G401.6 (cell line): ENCODE measurements at regions not wholly inside any gene's neighbourhood (a gene's known extent, or its start where the extent isn't known, plus 50 kb on each side); places are given as distances from the start of the nearest gene placed in this dataset.

Experiments
- FAIRE-seq: peaks from 2 replicates; lab custom pipeline; 2012; peaks lifted over from hg19 to GRCh38; lab: Jason Lieb, UNC

DNA sequence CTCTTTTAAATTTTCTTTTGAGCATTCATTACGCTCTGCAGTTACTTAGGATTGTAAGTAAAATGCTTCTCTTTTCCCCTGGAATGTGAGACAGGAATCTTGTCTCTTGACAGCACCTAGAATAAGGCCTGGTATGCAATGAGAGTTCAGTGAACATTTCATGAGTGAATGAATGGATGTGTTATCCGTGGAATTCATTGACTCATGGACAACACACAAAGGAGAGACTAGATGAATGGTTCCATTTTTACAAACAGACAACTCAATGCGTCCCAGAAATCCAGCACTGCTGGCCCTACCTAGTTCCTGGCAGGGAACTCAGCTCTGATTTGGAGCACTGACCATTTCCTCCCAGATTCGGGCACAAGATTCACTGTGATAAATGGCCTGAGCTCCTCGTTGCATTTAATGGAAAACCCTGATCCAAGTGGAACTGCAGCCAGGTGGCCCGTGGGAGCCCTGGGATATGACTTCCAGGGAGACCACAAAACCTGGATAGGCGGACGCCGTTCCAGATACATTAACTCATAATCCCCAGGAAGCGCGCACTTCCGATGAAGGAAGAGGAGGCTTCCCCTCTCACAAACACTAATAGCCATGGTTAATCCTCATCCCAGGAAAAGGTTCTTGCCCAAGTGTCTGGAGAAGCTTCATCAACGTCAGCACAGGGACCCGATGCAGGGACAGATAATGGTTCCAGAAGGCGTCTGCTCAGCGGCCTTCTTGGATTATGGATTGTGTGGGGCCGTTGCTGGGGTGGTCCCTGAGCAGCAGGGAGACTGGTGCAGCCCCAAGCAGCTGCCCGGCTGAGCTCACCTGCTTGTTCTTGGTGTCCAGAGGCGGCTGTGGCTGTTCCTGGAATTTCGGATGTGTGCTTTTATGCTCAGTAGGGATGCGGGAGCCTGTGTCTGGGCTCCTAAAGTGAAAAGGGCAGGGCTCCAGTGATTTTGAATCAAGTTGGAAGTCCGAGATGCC is 211.1 kb upstream of the TSHZ3 start:
- no peak for FAIRE-seq

DNA sequence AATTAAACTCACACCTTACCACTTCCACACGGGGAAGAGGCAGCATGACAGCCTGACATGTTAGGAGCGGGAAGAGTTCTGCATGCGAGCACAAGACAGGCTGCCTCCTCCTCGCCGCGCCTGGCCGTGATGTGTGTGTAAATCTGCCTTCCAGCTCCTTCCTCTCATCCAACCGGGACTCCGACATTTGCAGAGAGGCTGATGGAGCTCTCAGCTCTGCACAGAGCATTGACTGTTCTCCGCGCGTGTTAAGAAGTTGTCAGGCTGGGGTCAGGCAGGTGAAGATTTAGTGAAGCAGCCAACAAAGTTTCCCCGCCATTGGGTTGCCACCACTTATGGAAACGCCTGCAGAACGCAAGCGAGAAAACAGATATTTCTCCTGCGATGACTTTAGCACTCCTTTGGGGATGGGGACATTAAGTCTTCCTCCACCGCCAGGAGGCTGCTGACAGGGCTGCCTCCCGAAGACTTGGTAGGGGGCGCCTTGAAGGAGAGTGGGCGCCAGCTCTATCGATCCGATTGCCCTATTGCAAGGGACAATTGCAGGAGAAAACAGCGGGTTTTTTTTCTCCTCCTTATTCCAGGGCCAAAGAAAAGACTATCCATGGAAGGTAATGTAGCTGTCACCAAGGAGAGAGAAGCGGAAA is 213.9 kb upstream of the TSHZ3 start:
- no peak for FAIRE-seq

GRCh38 chr19:31567776-31568175 is 218.5 kb upstream of the TSHZ3 start:
- no peak for FAIRE-seq

DNA sequence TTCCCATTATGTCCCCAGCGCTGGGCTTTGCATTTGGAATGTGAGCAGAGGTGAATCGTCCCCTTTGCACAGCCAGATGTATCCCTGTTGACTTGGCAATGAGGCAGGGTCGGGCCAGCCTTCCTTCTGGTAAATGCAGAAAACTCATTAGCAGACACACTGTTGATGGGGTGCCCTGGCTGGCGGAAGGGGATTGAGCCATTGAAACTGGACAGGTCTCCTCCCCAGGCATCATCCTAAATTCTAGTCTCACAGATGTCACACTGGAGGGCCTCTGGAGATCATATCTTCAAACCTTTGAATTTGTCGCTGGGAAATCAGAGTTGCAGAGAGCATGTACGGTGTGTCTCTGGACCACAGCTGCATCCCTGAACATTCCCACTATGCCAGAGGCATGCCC is 219.5 kb upstream of the TSHZ3 start:
- no peak for FAIRE-seq

DNA sequence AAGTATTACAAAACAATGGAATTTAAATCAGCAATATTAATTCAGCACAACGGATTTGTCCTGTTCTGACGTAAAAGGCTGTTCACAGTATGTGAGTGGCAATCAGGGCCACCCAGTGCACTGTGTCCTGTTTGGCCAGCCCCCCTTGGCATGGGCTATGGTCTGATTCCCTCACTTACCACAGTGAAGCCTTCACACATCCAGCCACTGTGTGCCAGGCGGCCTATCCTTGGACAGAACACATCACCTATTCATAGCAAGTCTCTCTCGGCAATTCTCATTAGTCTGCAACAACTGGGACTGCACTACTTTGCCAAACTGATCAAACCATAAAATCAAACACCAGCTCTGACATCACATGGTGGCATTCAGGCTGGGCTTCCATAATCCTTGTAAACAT is 221.5 kb upstream of the TSHZ3 start:
- FAIRE-seq: no peak

GRCh38 chr19:31572102-31572975 is 223.1 kb upstream of the TSHZ3 start:
- FAIRE-seq: no peak

DNA sequence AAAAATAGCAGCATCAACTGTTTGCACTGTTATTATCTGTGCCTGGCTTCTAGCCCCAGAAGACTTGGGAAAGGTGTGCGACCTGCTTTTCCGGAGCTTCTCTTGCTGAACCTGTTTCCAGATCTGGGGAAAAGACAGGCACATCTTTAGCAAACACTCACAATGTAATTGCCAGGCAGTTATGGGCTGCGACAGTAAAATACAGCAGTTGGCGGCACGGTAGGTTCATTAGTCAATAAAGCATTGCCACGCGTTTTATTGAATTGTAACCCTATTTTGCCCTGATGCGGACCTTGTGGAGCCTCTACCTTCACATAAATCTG is 223.7 kb upstream of the TSHZ3 start:
- no peak for FAIRE-seq

GRCh38 chr19:31574251-31574973 is 225.2 kb upstream of the TSHZ3 start:
- no peak for FAIRE-seq

DNA sequence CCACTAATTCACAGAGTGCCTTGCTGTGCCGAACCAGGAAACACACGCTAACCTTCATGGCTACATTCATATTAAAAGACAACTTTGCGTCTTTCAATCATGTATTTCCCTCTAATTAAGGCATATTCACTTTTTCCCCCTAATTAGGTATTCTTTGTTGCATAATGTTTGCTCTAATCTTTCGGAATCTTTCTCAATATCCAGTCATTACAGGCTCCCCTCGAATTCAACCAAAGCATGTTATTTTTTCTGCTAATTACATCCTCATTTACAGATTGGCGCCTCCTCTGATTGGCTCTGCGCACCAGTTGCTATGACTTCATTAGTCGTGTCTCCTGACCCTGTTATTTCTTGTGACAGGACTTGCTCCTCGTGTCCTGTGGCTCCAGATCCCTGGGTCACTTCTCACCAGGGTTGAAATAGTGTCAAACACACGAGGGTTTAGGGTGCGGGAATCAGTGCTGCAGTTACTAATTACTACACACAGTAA is 226.7 kb upstream of the TSHZ3 start:
- no peak for FAIRE-seq

- no peak for FAIRE-seq
Observed at GRCh38 chr19:31578326-31578725, 229.1 kb upstream of the TSHZ3 start.

- FAIRE-seq: no peak
Observed at GRCh38 chr19:31583148-31583547, 233.9 kb upstream of the TSHZ3 start.

DNA sequence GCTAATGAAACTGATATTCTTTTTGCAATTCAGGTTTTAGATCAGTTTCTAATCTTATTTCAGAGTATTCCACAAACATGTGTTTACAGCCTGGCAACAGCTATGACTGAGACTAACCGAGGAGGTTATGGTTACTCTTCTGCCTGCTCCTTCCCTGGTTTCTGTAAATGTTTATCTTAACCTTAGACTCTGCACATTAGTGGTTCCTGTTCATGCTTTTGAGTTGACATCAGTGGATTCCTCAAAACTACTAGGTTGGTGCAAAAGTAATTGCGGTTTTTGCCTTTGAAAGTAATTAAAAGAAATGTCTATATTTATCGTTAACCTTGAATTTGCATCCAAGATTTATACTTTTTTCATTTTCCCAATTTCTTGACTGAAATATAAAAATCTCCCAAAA is 237.0 kb upstream of the TSHZ3 start:
- no peak for FAIRE-seq

DNA sequence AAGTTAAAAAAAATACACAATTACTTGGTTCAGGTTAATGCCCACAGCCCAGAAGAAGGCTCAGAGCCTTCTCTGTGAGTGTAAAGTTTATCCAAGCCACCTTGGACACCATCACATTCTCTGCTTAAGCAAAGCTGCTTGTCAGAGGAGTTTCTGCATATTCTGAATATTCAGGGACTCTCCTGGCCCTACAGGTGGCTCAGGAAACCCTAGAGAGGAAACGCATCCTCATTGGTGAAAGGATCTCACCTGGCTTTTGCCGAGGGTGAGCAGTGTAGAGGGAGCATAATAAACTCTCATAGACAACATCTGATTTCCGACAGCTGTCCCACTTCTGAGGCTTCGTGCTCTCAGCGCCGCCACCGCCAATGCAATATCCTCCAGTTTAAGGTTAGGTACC is 239.9 kb upstream of the TSHZ3 start:
- no peak for FAIRE-seq

GRCh38 chr19:31591258-31591657 is 242.0 kb upstream of the TSHZ3 start:
- FAIRE-seq: no peak

GRCh38 chr19:31592456-31592855 is 243.2 kb upstream of the TSHZ3 start:
- FAIRE-seq: no peak

GRCh38 chr19:31594701-31595100 is 245.5 kb upstream of the TSHZ3 start:
- no peak for FAIRE-seq

DNA sequence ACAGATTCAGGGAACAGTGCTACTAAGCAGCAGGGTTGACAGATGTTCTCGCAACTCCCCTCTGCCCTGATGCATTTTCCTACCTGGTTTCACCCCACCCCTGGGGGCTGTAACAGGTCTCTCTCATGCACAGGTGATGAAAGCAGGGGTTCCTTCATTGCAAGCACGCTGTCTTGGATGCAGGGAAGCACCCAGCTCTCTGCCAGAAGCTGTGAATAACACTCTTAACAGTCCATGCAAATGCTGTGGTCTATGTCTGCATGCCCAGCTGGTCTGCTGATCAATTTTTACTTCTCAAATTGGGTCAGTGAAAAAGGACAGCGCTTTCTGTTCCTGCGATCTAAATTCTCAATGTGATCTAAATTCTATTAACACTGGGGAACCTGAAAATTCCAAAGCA is 246.3 kb upstream of the TSHZ3 start:
- FAIRE-seq: no peak

GRCh38 chr19:31596751-31597150 is 247.5 kb upstream of the TSHZ3 start:
- FAIRE-seq: no peak

DNA sequence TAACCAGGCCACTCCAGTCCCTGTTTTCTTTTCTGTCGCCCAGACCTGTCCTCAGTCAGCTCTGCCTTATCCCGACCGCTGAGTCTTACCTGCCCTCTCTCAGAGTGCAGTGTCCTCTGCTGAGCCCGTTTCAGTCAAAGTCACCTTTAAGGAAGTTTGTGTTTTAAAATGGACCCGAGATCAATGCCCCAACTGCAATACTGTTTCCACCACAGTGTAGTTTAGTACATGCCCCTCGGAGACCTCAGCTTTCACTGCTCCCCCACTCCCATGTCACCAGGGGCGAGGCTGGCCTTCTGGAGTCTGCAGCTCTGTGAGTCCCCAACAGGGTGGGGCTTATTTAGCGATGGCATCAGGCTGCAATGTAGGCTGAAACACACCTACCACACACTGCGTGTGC is 248.4 kb upstream of the TSHZ3 start:
- FAIRE-seq: no peak

- FAIRE-seq: no peak
Observed at GRCh38 chr19:31598730-31599238, 249.5 kb upstream of the TSHZ3 start.

GRCh38 chr19:31600731-31601295 is 251.6 kb upstream of the TSHZ3 start:
- FAIRE-seq: no peak
